ENCODE measurements at regions not wholly inside any gene's neighbourhood (a gene's known extent, or its start where the extent isn't known, plus 50 kb on each side); places are given as distances from the start of the nearest gene placed in this dataset.

DNA sequence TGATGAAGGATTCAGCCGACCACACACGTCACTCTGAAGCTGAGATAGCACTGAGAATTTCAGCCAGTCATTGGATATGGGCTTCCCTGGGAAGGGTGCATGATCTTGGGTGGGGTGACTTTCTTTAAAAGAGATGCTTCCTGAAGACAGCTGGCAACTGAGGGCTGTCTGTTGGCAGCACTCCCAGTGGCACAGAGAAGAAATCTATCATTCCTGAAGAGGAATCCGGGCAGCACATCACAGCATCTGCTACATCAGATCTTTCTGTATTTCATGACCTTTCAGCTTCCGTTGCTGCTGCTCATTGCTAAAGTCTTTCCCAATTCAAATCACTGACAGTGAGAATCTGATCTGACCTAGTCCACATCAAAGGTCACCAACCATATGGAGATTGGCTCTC, 193.8 kb upstream of the RBPJ start:
- DNase-seq (ENCODE audit: low read depth in 1 of 2, low spot score in 2 of 2) = no peak
- Histone ChIP-seq H2BK20ac (ENCODE audit: low read length) (no peak overlapping the region), H4K5ac (ENCODE audit: insufficient read length, low read depth, low read length) (no peak overlapping the region), H3K9ac (replicated peaks in 1 of 4; ENCODE audit: extremely low read depth in 1 of 4, low read depth in 3 of 4, low read length in 3 of 4) (no peak overlapping the region), H3K79me1 (ENCODE audit: low read depth, low read length) (no peaks in the 10 kb centered on the region), H4K91ac (replicated peaks; ENCODE audit: insufficient read length, low read length) (no peak overlapping the region), H4K8ac (ENCODE audit: extremely low read depth, insufficient read depth, low read length) (no peak overlapping the region), H3K27me3 (replicated peaks in 1 of 4; ENCODE audit: control insufficient read depth in 3 of 4, extremely low read depth in 1 of 4, insufficient read depth in 3 of 4, low read length in 3 of 4) (no peaks in the 10 kb centered on the region), H3K23ac (ENCODE audit: insufficient read length) (no peak overlapping the region), H3K23me2 (ENCODE audit: low read depth, low read length) (no peaks in the 10 kb centered on the region), H3K79me2 (ENCODE audit: control insufficient read depth in 1 of 2, insufficient read depth in 2 of 2, low read length in 2 of 2) (no peaks in the 10 kb centered on the region), H2AFZ (ENCODE audit: low read length) (no peak overlapping the region), H3K27ac (ENCODE audit: low read depth, low read length) (no peak overlapping the region), H3K36me3 (ENCODE audit: control insufficient read depth in 2 of 4, insufficient read depth in 4 of 4, low read length in 3 of 4) (no peaks in the 10 kb centered on the region), H3K4me2 (ENCODE audit: insufficient read depth in 1 of 2, low read depth in 2 of 2, low read length in 2 of 2) (no peak overlapping the region), H3K14ac (ENCODE audit: insufficient read length) (no peak overlapping the region), H3K56ac (replicated peaks; ENCODE audit: insufficient read length, low read depth, low read length) (no peak overlapping the region), H3K4me3 (ENCODE audit: extremely low read depth in 1 of 4, insufficient read depth in 2 of 4, low read depth in 3 of 4, low read length in 4 of 4) (no peak overlapping the region), H2BK5ac (ENCODE audit: low read depth, low read length) (no peak overlapping the region), H2BK15ac (ENCODE audit: low read length) (no peak overlapping the region), H3K18ac (ENCODE audit: extremely low read depth, low read length) (no peak overlapping the region), H4K20me1 (replicated peaks in 1 of 2; ENCODE audit: control insufficient read depth in 1 of 2, insufficient read depth in 2 of 2, low read length in 2 of 2) (no peaks in the 10 kb centered on the region), H2BK12ac (ENCODE audit: low read depth, low read length) (no peak overlapping the region), H2AK5ac (ENCODE audit: low read depth, low read length) (no peak overlapping the region), H3K9me3 (ENCODE audit: insufficient read depth in 2 of 2, low read depth in 1 of 2, low read length in 1 of 2) (no peaks in the 10 kb centered on the region), H2BK120ac (replicated peaks; ENCODE audit: low read depth, low read length) (no peak overlapping the region), H3K4ac (replicated peaks; ENCODE audit: insufficient read length, low read depth, low read length) (no peak overlapping the region), H3K4me1 (replicated peaks in 1 of 4; ENCODE audit: control insufficient read depth in 3 of 4, insufficient read depth in 4 of 4, low read length in 3 of 4) (no peaks in the 10 kb centered on the region; a peak in 1 of 7 replicates)
- CTCF ChIA-PET (ENCODE audit: partially characterized antibody) = interaction anchor here (0.8 to 2.1 kb wide), 9 partner anchors 8 to 593 kb away, joined by 3 to 8 read pairs (median 3); no protein-coding TSS in a partner anchor
- no peak for FAIRE-seq
- WGBS, 2 experiments (ENCODE audit: extremely low coverage in 1 of 2, insufficient coverage in 1 of 2, insufficient read length in 1 of 2, insufficient replicate concordance in 2 of 2, low coverage in 1 of 2, low lambda C conversion rate in 2 of 2, missing lambda C conversion rate in 1 of 2) = 89% methylated on average over 4 of the region's 4 CpGs; no CpG with 5 or more reads in 1 of the 2 experiments
- POLR2A ChIA-PET (ENCODE audit: partially characterized antibody) = interaction anchor here (1.1 kb wide), 1 partner anchor 12 kb away, joined by 3 read pairs; no protein-coding TSS in a partner anchor
- no peak for TF ChIP-seq SIRT6 (IDR thresholded peaks at IDR 0.05; ENCODE audit: low read length)
- TF ChIP-seq FOSL1 (IDR thresholded peaks at IDR 0.05; ENCODE audit: insufficient read depth, low read depth, low read length) = no peak
- no peak for TF ChIP-seq ZNF274 (IDR thresholded peaks at IDR 0.05; ENCODE audit: borderline replicate concordance, extremely low read depth, low read length)
- no peak for TF ChIP-seq HDAC6 (IDR thresholded peaks at IDR 0.05; ENCODE audit: low read depth, low read length)
- TF ChIP-seq NRF1 (IDR thresholded peaks at IDR 0.05; ENCODE audit: low read depth, low read length) = no peak
- TF ChIP-seq, protein P1, sequence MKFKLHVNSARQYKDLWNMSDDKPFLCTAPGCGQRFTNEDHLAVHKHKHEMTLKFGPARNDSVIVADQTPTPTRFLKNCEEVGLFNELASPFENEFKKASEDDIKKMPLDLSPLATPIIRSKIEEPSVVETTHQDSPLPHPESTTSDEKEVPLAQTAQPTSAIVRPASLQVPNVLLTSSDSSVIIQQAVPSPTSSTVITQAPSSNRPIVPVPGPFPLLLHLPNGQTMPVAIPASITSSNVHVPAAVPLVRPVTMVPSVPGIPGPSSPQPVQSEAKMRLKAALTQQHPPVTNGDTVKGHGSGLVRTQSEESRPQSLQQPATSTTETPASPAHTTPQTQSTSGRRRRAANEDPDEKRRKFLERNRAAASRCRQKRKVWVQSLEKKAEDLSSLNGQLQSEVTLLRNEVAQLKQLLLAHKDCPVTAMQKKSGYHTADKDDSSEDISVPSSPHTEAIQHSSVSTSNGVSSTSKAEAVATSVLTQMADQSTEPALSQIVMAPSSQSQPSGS (IDR thresholded peaks at IDR 0.05; ENCODE audit: low read length) = no peak
- TF ChIP-seq BCL11A (IDR thresholded peaks at IDR 0.05; ENCODE audit: low read depth in 2 of 2, low read length in 2 of 2) = no peak
- no peak for TF ChIP-seq CBX5 (IDR thresholded peaks at IDR 0.05; ENCODE audit: low read depth, low read length)
- TF ChIP-seq EP300 (IDR thresholded peaks at IDR 0.05; ENCODE audit: borderline replicate concordance in 1 of 2, low read depth in 2 of 2, low read length in 2 of 2) = no peak
- no peak for TF ChIP-seq KDM4A (IDR thresholded peaks at IDR 0.05; ENCODE audit: low read depth, low read length, severe bottlenecking)
- no peak for TF ChIP-seq HDAC2 (IDR thresholded peaks at IDR 0.05; ENCODE audit: borderline replicate concordance in 1 of 2, low read depth in 2 of 2, low read length in 2 of 2)
- no peak for TF ChIP-seq SP1 (IDR thresholded peaks at IDR 0.05; ENCODE audit: low read depth, low read length)
- no peak for TF ChIP-seq SUZ12 (IDR thresholded peaks at IDR 0.05; ENCODE audit: low read length)

Measured in H1 (cell line).